ENCODE measurements at regions not wholly inside any gene's neighbourhood (a gene's known extent, or its start where the extent isn't known, plus 50 kb on each side); places are given as distances from the start of the nearest gene placed in this dataset.

GRCh38 chr2:16180631-16181030, 240.3 kb downstream of the MYCN start:
- DNase-seq = no peak

- DNase-seq = peak; percentile 87
Observed at GRCh38 chr2:16179701-16180416, 239.5 kb downstream of the MYCN start.

GRCh38 chr2:16178551-16179130, 238.3 kb downstream of the MYCN start:
- DNase-seq = no peak

GRCh38 chr2:16177671-16178180, 237.4 kb downstream of the MYCN start:
- no peak for DNase-seq

GRCh38 chr2:16176971-16177480, 236.7 kb downstream of the MYCN start:
- DNase-seq = no peak

GRCh38 chr2:16175247-16175825, 235.0 kb downstream of the MYCN start:
- DNase-seq = no peak

GRCh38 chr2:16174693-16175045, 234.3 kb downstream of the MYCN start:
- DNase-seq = no peak

GRCh38 chr2:16173893-16174692, 233.7 kb downstream of the MYCN start:
- DNase-seq = no peak

- no peak for DNase-seq
Observed at GRCh38 chr2:16172324-16173175, 232.2 kb downstream of the MYCN start.

- DNase-seq = no peak
Observed at GRCh38 chr2:16171425-16171920, 231.1 kb downstream of the MYCN start.

- DNase-seq = no peak
Observed at GRCh38 chr2:16170675-16171424, 230.5 kb downstream of the MYCN start.

GRCh38 chr2:16169381-16169960, 229.1 kb downstream of the MYCN start:
- no peak for DNase-seq

- DNase-seq = peak; percentile 80
Observed at GRCh38 chr2:16168506-16169264, 228.3 kb downstream of the MYCN start.

- DNase-seq = peak; percentile 90
Observed at GRCh38 chr2:16167870-16168426, 227.6 kb downstream of the MYCN start.

GRCh38 chr2:16167451-16167861, 227.1 kb downstream of the MYCN start:
- DNase-seq = no peak

GRCh38 chr2:16166327-16166981, 226.1 kb downstream of the MYCN start:
- DNase-seq = no peak

- DNase-seq = no peak
Observed at GRCh38 chr2:16165518-16166326, 225.4 kb downstream of the MYCN start.

GRCh38 chr2:16162491-16163040, 222.2 kb downstream of the MYCN start:
- no peak for DNase-seq
